Esophagus squamous epithelium (tissue), 4 donors: ENCODE measurements at regions not wholly inside any gene's neighbourhood (a gene's known extent, or its start where the extent isn't known, plus 50 kb on each side); places are given as distances from the start of the nearest gene placed in this dataset.

Experiments
- POLR2A ChIP-seq, 4 donors: fragments of 450-650 bp; IDR thresholded peaks; one replicate each; pipeline ENCODE4 v1.6.1; 2017; ENCODE audit warnings: antibody characterized with exemption in 4 of 4, mild to moderate bottlenecking in 4 of 4, moderate library complexity in 3 of 4
- TF ChIP-seq, protein P1 (sequence below), 6 experiments: fragments of 450-650 bp in 4 of 6; fragments of 200-600 bp in 2 of 6; sonication (generic) in 2 of 6; IDR thresholded peaks; one replicate each; pipeline ENCODE4 v1.5.1; 2016 to 2019; ENCODE audit warnings: antibody characterized with exemption in 6 of 6, mild to moderate bottlenecking in 4 of 6, moderate library complexity in 4 of 6

DNA sequence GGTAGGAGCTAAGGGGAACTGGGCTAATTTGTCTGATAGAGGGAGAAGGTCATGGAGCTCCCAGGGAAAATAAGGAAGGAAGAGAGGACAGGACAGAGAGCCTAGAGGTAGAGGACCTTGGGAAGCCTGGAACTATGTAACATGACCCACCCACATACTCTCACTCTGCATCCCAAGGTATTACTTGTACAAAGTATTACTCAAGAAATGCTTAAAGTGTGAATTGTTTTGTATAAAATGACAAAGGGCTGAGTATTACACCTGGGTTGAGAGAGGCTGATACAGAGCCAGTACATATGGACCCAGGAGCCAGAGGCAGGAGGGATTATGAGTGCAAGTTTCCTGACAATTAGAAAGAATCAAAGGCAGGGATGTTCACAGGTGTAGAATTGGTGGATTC, 80.5 kb upstream of the ANKRD55 start:
- TF ChIP-seq, protein P1, sequence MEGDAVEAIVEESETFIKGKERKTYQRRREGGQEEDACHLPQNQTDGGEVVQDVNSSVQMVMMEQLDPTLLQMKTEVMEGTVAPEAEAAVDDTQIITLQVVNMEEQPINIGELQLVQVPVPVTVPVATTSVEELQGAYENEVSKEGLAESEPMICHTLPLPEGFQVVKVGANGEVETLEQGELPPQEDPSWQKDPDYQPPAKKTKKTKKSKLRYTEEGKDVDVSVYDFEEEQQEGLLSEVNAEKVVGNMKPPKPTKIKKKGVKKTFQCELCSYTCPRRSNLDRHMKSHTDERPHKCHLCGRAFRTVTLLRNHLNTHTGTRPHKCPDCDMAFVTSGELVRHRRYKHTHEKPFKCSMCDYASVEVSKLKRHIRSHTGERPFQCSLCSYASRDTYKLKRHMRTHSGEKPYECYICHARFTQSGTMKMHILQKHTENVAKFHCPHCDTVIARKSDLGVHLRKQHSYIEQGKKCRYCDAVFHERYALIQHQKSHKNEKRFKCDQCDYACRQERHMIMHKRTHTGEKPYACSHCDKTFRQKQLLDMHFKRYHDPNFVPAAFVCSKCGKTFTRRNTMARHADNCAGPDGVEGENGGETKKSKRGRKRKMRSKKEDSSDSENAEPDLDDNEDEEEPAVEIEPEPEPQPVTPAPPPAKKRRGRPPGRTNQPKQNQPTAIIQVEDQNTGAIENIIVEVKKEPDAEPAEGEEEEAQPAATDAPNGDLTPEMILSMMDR (IDR thresholded peaks at IDR 0.05): no peak
- TF ChIP-seq POLR2A (IDR thresholded peaks at IDR 0.05): no peak
